Lower lobe of right lung (tissue), 2 donors: ENCODE measurements at regions not wholly inside any gene's neighbourhood (a gene's known extent, or its start where the extent isn't known, plus 50 kb on each side); places are given as distances from the start of the nearest gene placed in this dataset.

ENCODE experiments used
- ATAC-seq, 2 donors: fragments of 200-7000 bp; cut with Tn5 transposase; one replicate each; pipeline ENCODE4 v1.9.1; 2020 to 2022; ENCODE audit warnings: mild to moderate bottlenecking in 2 of 2, moderate library complexity in 2 of 2
- DNase-seq: peaks from one replicate; pipeline ENCODE4 v3.0.0-alpha.2; 2020
- H3K27ac ChIP-seq: fragments of 200-600 bp; one replicate; pipeline ENCODE4 v1.8.0; 2022
- H3K27me3 ChIP-seq: fragments of 200-600 bp; one replicate; pipeline ENCODE4 v1.8.0; 2022; ENCODE audit warnings: low read depth
- H3K36me3 ChIP-seq: fragments of 200-600 bp; one replicate; pipeline ENCODE4 v1.8.0; 2022; ENCODE audit warnings: mild to moderate bottlenecking
- H3K4me1 ChIP-seq: fragments of 200-600 bp; one replicate; pipeline ENCODE4 v1.8.0; 2022
- H3K4me3 ChIP-seq: fragments of 200-600 bp; one replicate; pipeline ENCODE4 v1.8.0; 2022; ENCODE audit warnings: mild to moderate bottlenecking
- H3K9me3 ChIP-seq: fragments of 200-600 bp; one replicate; pipeline ENCODE4 v1.8.0; 2022
- intact Hi-C: fragments of 100-400 bp; cut with DNase I; formaldehyde crosslinking; loops from one replicate; pipeline ENCODE4 v1.11.0; 2022
- TF ChIP-seq, protein P1 (sequence below): fragments of 200-600 bp; IDR thresholded peaks from one replicate; pipeline ENCODE4 v1.8.0; 2022; ENCODE audit warnings: antibody characterized with exemption, mild to moderate bottlenecking
- donor health status: DM: no; HTN: yes; CAD: no; lungs with severe emphysema.

- no peaks in the 10 kb centered on the region for H3K9me3 ChIP-seq
- intact Hi-C loops: no loop called here
- no peak overlapping the region for H3K4me3 ChIP-seq
- TF ChIP-seq, protein P1, sequence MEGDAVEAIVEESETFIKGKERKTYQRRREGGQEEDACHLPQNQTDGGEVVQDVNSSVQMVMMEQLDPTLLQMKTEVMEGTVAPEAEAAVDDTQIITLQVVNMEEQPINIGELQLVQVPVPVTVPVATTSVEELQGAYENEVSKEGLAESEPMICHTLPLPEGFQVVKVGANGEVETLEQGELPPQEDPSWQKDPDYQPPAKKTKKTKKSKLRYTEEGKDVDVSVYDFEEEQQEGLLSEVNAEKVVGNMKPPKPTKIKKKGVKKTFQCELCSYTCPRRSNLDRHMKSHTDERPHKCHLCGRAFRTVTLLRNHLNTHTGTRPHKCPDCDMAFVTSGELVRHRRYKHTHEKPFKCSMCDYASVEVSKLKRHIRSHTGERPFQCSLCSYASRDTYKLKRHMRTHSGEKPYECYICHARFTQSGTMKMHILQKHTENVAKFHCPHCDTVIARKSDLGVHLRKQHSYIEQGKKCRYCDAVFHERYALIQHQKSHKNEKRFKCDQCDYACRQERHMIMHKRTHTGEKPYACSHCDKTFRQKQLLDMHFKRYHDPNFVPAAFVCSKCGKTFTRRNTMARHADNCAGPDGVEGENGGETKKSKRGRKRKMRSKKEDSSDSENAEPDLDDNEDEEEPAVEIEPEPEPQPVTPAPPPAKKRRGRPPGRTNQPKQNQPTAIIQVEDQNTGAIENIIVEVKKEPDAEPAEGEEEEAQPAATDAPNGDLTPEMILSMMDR: no peak
- no peaks in the 10 kb centered on the region for H3K4me1 ChIP-seq
- no peak for DNase-seq
- H3K27me3 ChIP-seq: no peaks in the 10 kb centered on the region
- ATAC-seq: no peak
- no peak overlapping the region for H3K27ac ChIP-seq
- no peaks in the 10 kb centered on the region for H3K36me3 ChIP-seq
Measured at GRCh38 chr5:167233507-167234220, 1057.8 kb upstream of the WWC1 start.

GRCh38 chr5:167241436-167242067, 1049.9 kb upstream of the WWC1 start:
- no peaks in the 10 kb centered on the region for H3K4me1 ChIP-seq
- TF ChIP-seq, protein P1: no peak
- no peak overlapping the region for H3K4me3 ChIP-seq
- intact Hi-C loops: no loop called here
- H3K9me3 ChIP-seq: no peaks in the 10 kb centered on the region
- H3K36me3 ChIP-seq: no peaks in the 10 kb centered on the region
- H3K27ac ChIP-seq: no peak overlapping the region
- DNase-seq (no peak), ATAC-seq (no peak)
- no peaks in the 10 kb centered on the region for H3K27me3 ChIP-seq

GRCh38 chr5:167242701-167243100, 1048.7 kb upstream of the WWC1 start:
- no peak for DNase-seq
- no peak overlapping the region for H3K27ac ChIP-seq
- H3K27me3 ChIP-seq: no peaks in the 10 kb centered on the region
- no peaks in the 10 kb centered on the region for H3K4me1 ChIP-seq
- TF ChIP-seq, protein P1: no peak
- ATAC-seq: no peak
- intact Hi-C loops: no loop called here
- no peaks in the 10 kb centered on the region for H3K9me3 ChIP-seq
- H3K4me3 ChIP-seq: no peak overlapping the region
- H3K36me3 ChIP-seq: no peaks in the 10 kb centered on the region

DNA sequence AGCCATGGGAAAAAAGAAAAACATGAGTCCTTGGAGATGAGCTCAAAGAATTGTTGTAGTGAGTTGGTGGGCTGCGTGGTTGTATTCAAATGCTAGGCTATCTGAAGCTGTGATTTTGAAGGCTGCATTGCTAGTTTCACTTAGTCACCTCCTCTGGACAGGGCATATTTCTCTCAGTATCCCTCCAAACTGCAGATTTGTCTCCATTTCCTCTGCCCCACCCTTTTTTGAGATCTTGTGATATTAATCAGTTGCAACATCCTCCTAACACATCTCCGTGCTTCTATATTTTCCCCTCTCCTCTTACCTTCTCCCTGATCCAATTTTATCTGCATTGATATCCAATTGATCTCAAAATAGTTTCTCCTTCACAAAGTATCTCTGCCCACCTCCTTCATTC, 1048.0 kb upstream of the WWC1 start:
- no peaks in the 10 kb centered on the region for H3K9me3 ChIP-seq
- H3K27me3 ChIP-seq: no peaks in the 10 kb centered on the region
- ATAC-seq (no peak), DNase-seq (no peak)
- H3K36me3 ChIP-seq: no peaks in the 10 kb centered on the region
- no peak overlapping the region for H3K4me3 ChIP-seq
- TF ChIP-seq, protein P1: no peak
- intact Hi-C loops: no loop called here
- no peak overlapping the region for H3K27ac ChIP-seq
- no peaks in the 10 kb centered on the region for H3K4me1 ChIP-seq

DNA sequence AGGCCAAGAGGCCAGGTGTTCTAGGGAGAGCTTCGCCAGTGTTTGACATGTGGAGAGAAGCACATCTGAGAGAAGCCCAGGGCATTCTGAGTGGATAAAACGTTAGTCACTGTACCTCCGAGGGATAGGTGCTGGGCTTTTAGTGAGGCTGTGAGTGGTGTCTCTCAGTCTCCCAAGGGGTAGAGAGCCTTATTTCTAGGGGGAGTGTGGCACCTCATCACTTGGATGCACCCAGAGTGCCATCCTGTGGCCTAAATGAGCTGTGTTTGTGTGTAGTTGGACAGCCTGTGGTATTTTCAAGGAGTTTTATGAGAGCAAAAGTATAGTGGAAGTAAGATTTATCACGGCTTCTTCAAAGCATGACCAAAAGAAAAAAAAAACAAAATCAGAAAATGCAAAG, 1046.9 kb upstream of the WWC1 start:
- H3K4me1 ChIP-seq: no peaks in the 10 kb centered on the region
- no peak overlapping the region for H3K4me3 ChIP-seq
- TF ChIP-seq, protein P1: no peak
- ATAC-seq (no peak), DNase-seq (no peak)
- no peak overlapping the region for H3K27ac ChIP-seq
- no peaks in the 10 kb centered on the region for H3K36me3 ChIP-seq
- no peaks in the 10 kb centered on the region for H3K9me3 ChIP-seq
- intact Hi-C loops: no loop called here
- H3K27me3 ChIP-seq: no peaks in the 10 kb centered on the region
